Stimulated activated CD4-positive, alpha-beta T cell treated with anti-CD3 and anti-CD28 coated beads, Interleukin-1b, Interleukin-23, amount 100 ng/mL, for 4 hours (primary cell): ENCODE measurements at regions not wholly inside any gene's neighbourhood (a gene's known extent, or its start where the extent isn't known, plus 50 kb on each side); places are given as distances from the start of the nearest gene placed in this dataset.
A peak's percentile ranks its signal among the peaks of the same experiment; 100 is the strongest.

Experiments used
- DNase-seq, 2 donors: peaks; one replicate each; pipeline ENCODE4 v3.0.0-alpha.2; 2020; ENCODE audit warnings: low read depth in 2 of 2

- DNase-seq: no peak
Observed at GRCh38 chr16:50469121-50469743, 79.0 kb upstream of the NKD1 start.

GRCh38 chr16:50468749-50469078 lies 79.5 kb upstream of the NKD1 start:
- DNase-seq: no peak

- DNase-seq: peak in 1 of 2 donors; percentile 12
Observed at GRCh38 chr16:50467943-50468748, 80.0 kb upstream of the NKD1 start.

DNA sequence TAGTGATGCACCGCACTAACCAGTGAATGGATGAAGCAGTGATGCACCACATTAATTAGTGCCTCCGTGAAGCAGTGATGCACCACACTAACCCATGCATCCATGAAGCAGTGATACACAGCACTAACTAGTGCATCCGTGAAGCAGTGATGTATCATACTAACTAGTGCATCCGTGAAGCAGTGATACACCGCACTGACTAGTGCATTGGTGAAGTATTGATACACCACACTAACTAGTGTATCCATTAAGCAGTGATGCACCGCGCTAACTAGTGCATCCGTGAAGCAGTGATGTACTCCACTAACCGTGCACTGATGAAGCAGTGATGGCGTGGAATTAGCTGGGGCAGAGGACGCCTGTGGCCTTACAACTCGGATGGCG lies 80.6 kb upstream of the NKD1 start:
- DNase-seq: no peak

- no peak for DNase-seq
Observed at GRCh38 chr16:50466170-50466569, 82.0 kb upstream of the NKD1 start.

- DNase-seq: no peak
Observed at GRCh38 chr16:50464325-50465290, 83.6 kb upstream of the NKD1 start.

GRCh38 chr16:50463581-50464324 lies 84.4 kb upstream of the NKD1 start:
- no peak for DNase-seq

DNA sequence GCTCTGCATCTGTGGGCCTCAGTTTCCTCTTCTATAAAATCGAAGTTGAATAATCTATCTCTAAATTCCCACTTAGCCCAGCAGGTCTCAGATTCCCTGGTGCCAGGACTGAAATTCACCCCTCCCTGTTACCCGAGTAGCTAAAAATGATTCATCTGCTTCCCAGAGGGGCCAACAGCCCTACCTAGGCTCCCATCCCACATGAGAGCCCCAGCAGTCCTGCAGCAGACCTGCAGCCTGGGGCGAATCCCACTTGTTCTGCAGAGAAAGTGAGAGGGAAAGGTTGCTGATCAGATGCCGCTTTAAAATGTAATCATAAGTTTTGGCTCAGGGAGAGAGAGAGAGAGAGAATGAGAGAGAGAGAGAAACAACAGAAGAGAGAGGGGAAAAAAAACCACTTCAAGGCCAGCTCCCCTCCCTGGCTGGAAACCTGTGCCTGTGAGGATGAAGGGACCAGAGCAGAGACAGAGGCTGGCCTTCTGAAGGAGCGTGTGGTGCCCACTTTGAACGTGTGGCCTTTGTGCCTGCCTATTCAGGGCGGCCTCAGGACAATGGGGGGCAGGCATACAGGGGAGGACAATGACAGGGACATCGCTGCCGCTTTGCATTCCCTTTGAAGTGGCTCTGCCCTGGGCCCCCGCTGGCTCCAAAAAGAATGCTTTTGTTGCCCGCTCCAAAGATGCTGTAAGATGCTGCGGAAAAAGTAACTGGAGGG lies 85.2 kb upstream of the NKD1 start:
- no peak for DNase-seq

GRCh38 chr16:50461400-50461760 lies 86.8 kb upstream of the NKD1 start:
- no peak for DNase-seq

- no peak for DNase-seq
Observed at GRCh38 chr16:50460538-50461399, 87.4 kb upstream of the NKD1 start.

DNA sequence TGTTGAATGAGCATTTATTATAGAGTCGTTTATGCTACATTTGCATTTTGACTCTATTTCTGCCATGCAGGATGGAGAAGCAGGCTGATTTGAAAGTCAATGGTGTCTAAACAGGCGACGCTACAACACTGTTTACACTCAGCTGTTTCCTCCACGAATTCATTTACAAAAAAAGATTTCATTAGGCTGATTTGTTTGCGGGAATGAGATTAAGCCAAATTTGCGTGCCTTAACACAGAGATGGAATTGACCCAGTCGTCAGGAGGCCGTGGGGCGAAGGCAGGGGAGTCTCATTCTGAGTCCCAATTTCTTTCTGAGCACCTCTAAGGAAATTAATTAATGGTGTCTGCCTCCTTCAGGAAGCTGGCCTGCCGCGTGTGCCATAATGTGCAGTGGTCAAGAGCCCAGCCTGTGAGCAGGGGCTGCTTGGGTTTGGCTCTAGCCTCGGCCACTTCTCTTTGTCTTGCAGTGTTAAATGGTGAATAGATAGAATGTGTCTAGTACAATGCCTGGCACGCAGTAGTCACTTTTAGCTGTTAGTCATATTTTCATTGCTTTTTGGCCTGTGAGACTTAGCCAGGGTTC lies 88.6 kb upstream of the NKD1 start:
- DNase-seq: no peak

DNA sequence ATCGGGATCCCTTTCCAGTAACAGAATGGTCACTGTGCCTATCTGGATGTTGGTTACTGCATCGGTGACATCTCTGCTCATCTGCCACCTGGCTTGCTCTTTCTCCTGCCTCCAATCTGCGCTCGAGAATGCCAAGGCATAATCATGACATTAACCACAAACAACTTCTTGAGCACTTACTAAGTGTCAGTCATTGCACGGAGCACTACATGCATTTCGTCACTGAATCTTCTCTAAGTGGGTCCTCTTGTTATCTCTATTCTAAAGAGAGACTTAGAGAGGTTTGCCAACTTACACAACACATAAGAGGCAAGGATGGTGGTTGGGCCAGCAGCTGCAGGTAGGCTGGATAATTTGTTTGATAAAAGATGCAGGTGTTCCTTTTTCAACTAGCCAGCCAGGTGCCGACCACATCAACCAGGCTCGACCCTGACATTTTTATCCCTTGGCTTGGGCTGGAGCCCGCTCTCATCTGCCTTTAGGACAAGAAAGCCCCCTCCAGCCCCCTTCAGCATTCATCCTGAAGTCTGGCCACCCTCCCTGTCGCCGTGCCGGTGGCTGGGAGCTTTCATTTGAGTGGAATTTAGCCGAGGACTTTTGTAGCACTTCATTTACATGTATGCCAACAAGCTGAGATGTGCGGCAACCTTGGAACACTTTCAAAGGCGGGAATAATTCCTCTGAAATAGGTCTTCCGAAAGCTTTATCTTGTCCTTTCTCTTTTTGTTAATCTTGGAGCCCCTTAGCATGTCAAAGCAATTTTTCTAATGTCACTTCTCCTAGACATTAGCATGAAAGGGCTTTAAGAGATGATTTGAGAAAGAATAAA lies 89.3 kb upstream of the NKD1 start:
- DNase-seq: no peak

- DNase-seq: no peak
Observed at GRCh38 chr16:50457979-50458491, 89.2 kb upstream of the BRD7 start.

DNA sequence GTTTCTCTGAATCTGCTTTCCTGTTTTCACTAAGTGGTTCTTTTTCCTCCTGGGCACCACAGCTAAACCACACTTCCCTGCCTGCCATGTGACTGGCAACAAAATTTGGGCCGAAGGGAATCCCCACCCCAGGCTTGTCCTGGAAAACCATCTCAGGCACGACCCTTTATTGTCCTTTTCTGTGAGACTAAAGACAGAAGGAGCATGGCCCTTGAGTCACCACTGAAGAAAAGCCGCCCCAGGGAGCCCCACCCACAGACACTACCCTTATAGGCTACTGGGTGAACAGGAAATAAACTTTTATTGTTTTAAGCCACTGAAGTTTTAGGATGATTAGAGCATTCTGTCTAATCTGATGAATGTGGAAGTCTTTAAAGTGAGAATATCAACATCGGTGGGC lies 88.6 kb upstream of the BRD7 start:
- no peak for DNase-seq

DNA sequence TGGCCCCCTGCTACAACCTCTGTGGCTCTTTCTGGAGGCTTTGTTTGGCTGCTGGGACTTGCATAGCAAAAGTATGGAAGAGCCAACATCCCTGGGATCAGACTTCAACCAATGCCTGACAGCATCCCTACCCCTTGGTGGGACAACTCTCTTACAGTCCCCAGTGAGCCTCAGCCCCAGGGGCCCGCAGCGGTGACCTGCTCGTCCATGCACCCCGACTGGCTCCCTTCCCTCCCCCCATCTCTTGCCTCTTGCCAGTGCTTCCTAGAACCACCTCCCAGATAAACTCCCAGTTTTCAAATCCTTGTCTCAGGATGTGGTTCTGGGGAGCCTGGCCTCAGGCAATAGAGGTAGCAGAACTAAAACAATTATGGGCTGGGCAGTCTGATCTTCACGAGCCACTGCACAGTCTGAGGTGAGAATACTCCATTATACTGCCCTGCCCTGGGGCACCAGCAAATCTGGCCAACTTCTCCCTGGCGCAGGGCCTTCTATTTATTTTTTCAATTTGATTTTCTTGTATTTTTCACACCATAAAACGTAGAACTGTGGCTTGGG lies 86.6 kb upstream of the BRD7 start:
- DNase-seq: no peak

DNA sequence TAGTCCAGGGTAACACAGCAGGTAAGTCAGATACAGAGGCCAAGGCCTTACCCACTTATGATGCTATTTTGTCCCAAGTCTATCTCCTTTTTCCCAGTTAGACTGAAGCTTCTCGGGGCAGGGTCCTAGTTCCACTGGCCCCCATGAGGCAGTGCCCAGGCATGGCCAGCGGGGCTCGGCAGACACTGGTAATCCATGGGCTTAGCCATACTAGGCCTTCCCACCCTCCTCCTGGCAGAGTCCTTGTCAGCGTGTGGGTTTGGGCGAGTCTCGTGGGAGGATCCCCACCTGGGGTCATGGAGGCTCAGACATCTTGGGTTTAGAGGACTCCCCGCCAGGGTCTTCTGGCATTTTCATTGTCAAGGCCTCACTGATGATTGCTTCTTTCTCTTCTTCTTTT lies 84.7 kb upstream of the BRD7 start:
- no peak for DNase-seq

DNA sequence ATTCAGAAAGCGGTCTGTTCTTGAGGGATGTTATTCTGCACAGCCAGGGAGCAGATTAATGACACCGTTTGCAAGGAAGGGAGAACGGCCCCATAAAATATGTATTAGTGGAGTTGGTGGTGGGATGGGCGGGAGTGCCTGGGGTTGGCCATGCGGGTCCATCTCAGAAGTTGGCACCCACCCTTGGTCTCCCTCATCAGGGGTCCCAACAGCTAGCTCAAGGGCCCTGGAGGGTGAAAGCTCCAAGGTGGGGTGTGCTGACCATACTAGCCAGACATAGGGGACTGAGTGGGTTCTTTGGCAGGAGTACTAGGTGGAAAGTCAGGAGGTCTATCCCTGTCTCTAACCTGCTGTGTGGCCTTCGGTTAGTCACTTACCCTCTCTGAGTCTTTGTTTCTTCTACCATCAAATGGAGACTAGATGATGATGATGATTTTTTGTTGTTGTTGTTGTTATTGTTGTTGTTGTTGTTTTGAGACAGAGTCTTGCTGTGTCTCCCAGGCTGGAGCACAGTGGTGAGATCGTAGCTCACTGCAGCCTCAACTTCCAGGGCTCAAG lies 83.2 kb upstream of the BRD7 start:
- DNase-seq: no peak

DNA sequence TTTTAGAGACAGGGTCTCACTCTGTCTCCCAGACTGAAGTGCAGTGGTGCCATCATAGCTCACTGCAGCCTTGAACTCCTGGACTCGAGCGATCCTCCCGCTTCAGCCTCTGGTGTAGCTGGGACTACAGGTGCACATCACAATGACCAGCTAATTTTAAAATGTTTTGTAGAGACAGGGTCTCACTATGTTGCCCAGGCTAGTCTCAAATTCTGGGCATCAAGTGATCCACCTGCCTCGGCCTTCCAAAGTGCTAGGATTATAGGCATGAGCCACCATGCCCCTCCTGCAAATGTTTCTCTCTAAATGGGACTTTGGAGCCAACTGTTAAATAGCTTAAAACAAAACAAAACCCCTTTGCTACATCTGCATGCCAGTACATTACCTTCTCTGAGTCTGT lies 82.2 kb upstream of the BRD7 start:
- no peak for DNase-seq
